SHP77 treated with DMSO at 0.1 percent for 48 hours (cell line): ENCODE measurements at regions not wholly inside any gene's neighbourhood (a gene's known extent, or its start where the extent isn't known, plus 50 kb on each side); places are given as distances from the start of the nearest gene placed in this dataset.

Experiments
- DNase-seq: peaks from one replicate; lab custom pipeline; 2025; lab: John Stamatoyannopoulos, UW

GRCh38 chr4:34039766-34040165, 2204.5 kb downstream of the ARAP2 start:
- DNase-seq: no peak

- no peak for DNase-seq
These were observed 2201.2 kb downstream of the ARAP2 start for GRCh38 chr4:34043131-34043530.

- DNase-seq: no peak
These were observed 2197.7 kb downstream of the ARAP2 start for GRCh38 chr4:34046580-34046979.

DNA sequence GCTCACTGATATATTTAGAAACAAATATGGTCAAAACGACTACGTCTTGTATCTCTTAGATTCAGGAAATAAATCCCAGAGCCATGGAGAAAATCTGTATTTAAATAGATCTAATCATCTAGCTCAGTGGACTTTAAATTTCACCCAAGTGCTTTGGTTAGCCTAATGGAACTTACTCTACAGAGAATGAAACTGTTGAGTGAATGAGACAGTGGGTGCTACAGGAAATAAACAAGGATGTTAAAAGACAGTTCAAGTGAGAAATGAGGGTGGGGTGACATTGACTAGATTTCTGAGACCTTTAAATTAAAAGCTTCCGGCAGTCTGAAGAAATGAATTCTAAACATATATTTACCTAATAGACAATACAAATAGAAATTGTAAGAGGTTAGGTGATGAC, 2197.0 kb downstream of the ARAP2 start:
- DNase-seq: no peak

GRCh38 chr4:34066126-34066525, 2178.2 kb downstream of the ARAP2 start:
- no peak for DNase-seq

GRCh38 chr4:34091451-34091850, 2152.9 kb downstream of the ARAP2 start:
- DNase-seq: no peak

GRCh38 chr4:34094114-34094513, 2150.2 kb downstream of the ARAP2 start:
- DNase-seq: no peak

DNA sequence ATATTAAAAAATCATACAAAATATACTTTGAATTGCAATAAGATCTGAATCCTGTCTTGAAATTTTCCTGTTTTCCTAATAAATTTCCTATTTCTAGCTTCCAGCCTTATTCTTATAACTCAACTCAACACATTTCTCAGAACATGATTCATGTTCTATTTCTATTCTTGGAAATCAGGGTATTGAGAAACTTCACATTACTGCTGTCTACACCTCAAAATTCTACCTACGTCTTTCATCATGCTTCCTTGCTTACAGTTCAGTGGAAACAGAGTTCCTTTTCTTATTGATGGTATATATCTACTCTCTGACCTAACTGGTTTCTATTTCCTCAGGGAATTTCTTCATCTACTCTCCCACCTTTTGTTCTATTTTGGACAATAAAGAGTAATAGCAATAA, 2139.0 kb downstream of the ARAP2 start:
- DNase-seq: no peak

DNA sequence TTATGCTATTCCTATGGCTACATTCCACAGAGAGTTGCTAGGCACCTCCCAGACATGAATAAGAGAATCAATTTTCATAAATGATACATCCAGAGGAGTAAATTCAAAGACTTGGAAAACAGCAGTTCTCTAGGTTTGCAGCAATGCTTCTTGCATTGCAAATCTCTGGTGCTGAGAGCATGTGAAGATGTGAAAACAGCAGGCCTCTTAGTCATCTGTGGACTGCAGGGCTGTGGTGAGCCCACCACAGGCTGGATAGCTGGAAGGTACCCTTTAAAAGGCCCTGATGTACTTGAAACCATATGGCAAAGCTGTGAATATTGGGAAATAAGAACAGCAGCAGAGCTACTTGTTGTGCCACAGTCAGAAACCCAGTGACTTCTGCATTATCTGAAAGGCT, 2135.9 kb downstream of the ARAP2 start:
- no peak for DNase-seq

DNA sequence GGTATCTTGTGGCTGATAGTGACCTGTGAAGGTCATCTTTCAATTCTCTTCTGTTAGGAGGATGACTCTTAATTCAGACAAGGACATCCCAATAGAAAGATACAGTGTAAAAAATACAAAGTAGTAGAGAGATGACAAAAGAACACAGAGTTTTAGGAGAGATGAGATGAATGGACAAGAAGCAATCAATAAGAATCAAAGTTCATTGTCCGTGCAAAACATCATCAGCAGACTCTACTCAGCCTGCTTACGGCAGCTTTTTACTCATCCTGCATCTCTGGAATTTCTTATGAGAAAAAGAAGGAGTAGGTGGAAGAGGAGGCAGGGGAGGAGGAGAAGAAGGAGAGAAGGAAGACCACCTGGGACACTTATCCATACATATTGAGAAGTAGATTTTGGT, 2131.7 kb downstream of the ARAP2 start:
- no peak for DNase-seq

- no peak for DNase-seq
These were observed 2105.9 kb downstream of the ARAP2 start for GRCh38 chr4:34138385-34138784.

GRCh38 chr4:34139346-34139745, 2105.0 kb downstream of the ARAP2 start:
- no peak for DNase-seq

DNA sequence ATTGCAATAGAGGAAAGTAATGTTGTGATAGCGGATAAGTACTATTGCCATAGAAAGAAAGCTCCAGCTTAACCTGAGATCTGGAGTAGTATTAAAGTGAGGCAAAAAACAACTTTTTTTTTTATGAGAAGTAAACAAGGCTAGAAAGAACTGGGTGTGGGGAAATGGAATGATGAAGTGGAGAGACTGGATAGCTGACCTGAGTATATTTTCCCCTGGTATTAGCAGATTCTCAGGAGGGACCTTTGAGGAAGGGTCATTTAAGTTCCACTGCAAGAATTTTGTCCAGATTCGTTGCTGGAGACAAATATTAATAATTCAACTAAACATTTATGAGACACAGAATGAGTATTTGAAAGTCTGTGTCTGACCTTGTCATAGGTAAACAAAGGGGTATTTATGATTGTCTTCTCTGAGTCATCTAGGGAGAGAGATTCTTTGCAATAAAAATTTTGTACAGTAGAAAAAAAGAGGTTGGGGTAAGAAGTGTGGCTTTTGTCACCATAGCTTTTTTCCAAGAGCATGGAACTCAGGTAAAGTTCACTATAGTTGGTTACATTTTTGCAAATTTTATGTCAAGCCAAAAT, 2095.9 kb downstream of the ARAP2 start:
- DNase-seq: no peak

DNA sequence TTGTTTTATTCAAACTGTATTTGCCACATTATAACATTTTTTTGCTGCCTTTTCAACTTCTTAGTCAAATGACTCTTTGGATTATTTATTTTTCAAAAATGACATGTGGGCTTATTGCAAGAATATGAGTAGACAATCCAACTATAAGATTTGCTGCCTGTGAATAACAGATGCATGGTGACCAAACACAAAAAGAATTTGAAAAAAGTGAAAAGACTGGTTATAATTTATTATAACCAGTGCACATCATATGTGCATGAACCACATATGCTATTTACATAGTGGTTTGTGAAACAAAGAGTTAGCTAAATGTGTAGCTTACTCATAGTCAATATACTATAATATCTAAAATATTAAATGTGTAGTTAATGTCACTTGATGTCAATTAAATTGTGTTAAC, 2086.8 kb downstream of the ARAP2 start:
- DNase-seq: no peak

GRCh38 chr4:34158878-34159277, 2085.4 kb downstream of the ARAP2 start:
- no peak for DNase-seq

DNA sequence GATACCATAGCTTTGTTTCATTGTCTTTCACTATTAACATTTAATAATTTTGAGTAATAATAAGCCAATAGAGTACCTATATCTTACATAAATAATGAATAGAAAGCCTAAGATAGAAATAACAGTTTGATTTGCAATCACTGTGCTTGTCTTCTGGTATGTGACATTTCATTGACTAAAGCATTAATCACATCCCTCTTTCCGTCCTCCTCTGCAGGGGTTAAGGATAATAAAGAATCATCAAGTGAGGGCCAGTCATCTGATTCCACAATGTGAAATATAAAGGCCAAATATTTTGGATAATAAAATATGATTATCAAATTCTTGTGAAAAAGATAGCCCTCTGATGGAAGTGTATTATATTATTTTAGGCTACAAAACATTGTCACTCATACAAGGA, 2073.4 kb downstream of the ARAP2 start:
- DNase-seq: no peak

GRCh38 chr4:34176609-34177008, 2067.7 kb downstream of the ARAP2 start:
- no peak for DNase-seq

- DNase-seq: no peak
These were observed 2065.8 kb downstream of the ARAP2 start for GRCh38 chr4:34178476-34178875.

DNA sequence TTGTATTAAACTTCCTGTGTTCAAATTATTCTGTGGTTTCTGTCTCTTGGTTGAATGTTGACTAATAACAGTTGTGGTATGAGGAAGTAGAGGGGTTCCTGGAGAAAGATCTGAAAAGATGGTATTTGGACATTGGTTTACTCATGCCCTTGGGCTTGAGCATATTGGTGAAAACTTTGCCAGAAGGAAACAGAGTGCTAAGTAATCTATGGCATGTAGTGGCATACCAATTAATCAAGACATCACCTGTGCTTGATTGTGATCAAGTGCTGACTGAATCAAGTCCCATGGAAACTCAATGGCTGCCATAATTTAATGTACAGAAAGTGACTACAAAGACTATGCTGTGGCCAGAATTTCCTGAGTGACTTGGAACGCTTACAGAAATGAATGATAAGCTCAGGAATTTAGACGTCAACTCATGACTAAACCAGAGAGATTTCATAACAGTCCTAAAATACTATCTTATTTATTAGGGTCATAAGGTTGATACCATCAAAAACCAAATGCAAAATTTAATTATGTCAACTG, 2062.9 kb downstream of the ARAP2 start:
- DNase-seq: no peak

GRCh38 chr4:34181891-34182290, 2062.4 kb downstream of the ARAP2 start:
- DNase-seq: no peak

GRCh38 chr4:34182306-34182705, 2062.0 kb downstream of the ARAP2 start:
- DNase-seq: no peak

DNA sequence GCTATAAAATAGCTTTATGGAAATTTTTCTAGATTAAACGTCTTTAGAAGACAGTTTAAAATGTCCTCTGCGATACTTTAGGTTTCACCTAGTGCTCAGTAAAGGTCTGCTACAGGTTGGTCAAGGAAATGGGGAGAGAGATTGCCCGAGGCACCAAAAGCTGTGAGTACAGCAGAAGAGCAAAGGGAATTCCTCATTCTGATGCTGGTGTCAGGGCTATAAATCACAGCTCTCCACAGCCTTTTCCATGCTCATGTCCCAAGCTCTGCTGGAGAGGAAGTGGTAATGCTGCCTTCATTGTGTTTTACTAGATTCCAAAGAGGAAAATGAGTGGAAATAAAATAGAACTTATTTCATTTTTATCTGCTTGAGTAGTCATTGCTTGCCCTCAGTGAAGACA, 2060.4 kb downstream of the ARAP2 start:
- DNase-seq: no peak

- DNase-seq: no peak
These were observed 2057.3 kb downstream of the ARAP2 start for GRCh38 chr4:34187056-34187455.

DNA sequence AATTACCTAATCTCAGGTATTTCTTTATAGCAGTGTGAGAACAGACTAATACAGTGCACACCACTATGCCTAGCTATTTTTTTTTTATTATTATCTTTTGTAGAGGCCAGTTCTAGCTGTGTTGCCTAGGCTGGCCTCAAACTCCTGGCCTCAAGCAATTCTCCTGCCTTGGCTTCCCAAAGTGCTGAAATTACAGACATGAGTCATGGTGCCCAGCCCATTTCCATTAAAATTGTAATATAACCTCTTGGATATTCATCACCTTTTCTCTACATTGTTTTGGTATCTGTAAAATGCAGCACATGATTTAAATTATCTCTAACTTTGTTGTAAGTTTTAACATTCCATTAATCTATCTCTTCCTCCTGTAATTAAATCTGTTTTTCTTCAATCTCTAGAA, 2052.9 kb downstream of the ARAP2 start:
- DNase-seq: no peak
